SIG-M5 treated with dmso at 0.1 percent for 504 hours (cell line): ENCODE measurements at regions not wholly inside any gene's neighbourhood (a gene's known extent, or its start where the extent isn't known, plus 50 kb on each side); places are given as distances from the start of the nearest gene placed in this dataset.
A peak's percentile ranks its signal among the peaks of the same experiment; 100 is the strongest.
"Not testable (repeated sequence)": the region's sequence is repeated elsewhere in the genome, so short reads cannot be mapped to it uniquely, and the experiment has no call there.

Experiments
- DNase-seq: peaks from one replicate; lab custom pipeline; 2025; ENCODE audit not compliant: unreplicated experiment; lab: John Stamatoyannopoulos, UW

DNA sequence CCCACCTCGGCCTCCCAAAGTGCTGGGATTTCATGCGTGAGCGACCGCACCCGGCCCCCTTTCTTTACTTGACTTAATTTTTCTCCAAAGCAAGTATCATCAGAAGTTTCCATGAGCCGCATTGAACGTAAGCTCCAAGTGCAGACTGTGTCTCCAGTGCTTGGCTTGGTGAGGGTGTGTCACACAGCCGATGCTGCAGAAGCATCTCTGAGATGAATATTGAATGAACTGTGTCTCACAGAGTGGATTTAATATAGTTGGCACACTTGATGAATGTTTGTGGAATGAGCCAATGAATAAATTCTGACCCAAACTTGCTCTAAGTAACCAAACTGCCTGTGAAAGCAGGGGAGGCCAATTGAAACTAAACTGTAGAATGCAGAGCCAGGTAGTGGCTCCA lies 159.4 kb upstream of the KBTBD8 start:
- DNase-seq: no peak

DNA sequence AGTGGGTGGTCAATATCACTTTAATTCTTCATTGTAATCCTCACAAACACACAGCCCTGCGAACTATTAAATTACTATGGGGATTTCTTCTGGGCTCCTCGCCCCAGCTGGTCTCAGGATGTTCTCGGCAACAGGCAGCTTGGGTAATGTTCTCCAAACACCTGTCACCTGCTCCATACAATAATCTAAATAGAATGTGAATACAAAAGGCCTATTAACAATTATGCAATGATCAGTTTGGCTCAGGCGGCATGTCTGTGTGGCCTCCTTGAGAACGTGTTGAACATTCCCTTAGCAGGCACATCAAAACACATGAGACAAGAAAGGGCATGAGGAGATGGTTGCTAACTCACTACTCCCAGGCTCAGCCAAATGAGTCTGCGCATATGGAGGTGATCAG lies 158.6 kb upstream of the KBTBD8 start:
- no peak for DNase-seq

DNA sequence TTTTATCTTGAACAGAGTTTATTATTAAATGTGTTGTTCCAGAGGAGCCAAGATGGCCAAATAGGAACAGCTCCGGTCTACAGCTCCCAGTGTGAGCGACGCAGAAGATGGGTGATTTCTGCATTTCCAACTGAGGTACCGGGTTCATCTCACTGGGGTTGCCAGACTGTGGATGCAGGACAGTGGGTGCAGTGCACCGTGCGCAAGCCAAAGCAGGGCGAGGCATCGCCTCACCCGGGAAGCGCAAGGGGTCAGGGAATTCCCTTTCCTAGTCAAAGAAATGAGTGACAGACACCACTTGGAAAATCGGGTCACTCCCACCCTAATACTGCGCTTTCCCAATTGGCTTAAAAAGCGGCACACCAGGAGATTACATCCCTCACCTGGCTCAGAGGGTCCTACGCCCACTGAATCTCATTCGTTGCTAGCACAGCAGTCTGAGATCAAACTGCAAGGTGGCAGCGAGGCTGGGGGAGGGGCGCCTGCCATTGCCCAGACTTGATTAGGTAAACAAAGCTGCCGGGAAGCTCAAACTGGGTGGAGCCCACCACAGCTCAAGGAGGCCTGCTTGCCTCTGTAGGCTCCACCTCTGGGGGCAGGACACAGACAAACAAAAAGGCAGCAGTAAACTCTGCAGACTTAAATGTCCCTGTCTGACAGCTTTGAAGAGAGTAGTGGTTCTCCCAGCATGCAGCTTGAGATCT lies 155.2 kb upstream of the KBTBD8 start:
- not testable (repeated sequence) for DNase-seq

DNA sequence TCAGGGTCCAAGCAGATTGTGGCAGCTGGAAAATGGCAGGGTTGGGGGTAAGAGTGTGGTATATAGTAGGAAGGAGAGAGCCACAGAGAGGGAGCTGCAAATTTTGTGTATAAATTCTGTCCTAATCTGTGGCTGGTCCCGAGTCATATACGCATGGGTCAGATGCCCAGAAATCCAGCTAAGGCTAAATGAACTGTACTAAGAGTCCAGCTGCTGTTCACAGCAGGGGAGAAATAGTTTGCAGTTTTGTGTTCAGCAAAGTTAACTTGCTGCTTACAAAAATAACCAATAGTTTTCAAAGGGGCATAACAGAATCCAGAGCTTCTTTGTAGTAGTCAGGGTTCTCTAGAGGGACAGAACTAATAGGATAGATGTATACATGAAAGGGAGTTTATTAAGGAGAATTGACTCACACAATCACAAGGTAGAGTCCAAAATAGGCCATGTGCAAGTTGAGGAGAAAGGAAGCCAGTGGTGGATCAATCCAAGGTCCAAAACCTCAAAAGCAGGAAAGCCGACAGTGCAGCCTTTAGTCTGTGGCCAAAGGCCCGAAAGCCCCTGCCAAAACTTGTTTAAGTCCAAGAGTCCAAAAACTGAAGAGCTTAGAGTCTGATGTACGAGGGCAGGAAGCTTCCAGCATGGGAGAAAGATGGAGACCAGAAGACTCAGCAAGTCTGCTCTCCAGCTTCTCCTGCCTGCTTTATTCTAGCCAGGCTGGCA lies 146.1 kb upstream of the KBTBD8 start:
- no peak for DNase-seq

DNA sequence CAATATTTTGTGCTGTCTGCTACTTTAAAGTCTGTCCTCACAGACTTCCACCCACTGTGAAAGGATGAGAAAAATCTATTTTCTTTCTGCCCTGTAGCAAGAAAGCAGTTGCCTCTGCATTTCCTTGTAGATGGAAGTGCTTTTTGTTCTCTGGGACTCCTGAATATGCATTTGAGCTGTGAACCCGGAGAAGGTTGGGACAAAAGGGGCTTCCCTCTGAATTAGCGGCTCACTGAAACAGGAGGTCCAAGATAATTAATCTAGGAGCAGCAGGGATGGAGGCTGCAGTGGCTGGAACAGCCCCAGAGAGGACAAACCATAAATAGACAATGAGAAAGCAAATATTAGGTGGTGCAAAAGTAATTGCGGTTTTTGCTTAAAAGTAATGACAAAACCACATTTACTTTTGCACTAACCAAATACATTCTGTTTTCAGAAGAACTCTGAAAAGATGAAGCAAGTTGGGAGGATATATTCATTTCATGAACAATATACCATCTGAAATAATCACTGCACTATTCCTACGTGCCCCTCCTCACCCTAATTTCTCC lies 143.4 kb upstream of the KBTBD8 start:
- no peak for DNase-seq

DNA sequence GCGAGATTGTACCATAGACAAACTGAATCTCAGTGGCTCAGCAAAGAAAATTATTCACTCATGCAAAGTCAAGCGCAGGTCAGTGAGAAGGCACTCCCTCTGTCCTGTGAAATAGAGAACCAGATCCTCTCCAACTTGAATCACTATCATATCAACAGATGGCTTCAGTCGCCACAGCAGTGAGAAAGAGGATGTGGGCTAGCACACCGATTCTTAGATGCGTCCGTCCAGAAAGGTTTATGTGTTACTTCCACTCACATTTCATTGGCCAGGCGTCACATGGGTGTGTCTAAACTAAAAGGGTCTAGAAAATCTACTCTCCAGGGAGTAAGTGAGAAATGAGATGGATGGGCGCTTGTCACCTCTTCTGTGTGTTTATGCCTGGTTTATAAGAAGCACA lies 141.6 kb upstream of the KBTBD8 start:
- peak; percentile 2 for DNase-seq

DNA sequence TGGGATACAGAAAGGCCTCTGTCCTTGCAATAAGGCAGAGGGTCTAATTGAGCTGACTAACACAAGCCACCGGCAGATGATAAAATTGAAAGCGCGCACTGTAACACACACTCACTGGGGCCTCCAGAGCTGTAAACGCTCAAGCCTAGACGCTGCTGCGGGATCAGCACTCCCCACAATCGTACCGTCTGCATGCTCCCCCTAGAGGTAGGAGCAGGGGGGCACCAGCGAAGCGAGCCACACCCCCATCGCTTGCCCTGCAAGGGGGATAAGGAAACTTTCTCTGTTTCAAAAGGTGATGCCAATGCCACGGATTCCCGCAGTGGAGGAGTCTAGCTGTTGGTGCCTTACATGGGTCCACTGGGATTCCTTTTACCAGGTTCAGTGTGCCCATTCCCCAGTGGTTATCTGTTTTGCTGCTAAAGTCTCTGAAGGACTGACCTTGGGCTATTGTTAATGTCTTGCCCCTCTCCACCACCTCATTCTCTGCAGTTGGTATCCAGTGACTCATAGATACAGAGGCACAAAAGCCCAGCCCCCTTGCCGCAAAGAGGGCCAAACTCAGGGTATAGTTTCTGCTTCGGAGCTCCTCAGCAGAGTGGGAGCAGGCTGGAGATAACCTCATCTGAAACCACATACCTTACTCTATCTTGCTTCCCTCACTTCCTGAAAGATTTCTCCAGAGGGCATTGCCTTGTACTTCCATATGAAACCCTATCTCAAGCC lies 139.3 kb upstream of the KBTBD8 start:
- DNase-seq: no peak

DNA sequence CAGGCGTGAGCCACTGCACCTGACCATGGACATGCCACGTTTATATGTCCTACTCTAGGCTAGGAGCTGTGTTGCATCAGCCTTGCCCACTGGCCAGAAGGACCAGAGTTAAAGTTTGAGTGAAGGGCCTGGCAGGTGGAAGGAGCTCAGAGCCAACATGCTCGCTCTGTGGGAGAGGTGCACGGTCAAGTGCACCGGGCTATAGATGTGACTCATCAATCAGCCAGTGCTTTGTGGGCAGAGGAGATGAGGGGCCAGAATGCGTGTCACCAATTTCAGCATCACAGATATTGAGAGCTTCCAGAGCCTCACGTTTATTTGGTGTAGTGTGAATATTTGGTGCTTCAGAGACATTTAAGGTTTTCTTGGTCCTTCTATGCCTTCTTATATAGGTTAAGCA lies 137.3 kb upstream of the KBTBD8 start:
- no peak for DNase-seq

DNA sequence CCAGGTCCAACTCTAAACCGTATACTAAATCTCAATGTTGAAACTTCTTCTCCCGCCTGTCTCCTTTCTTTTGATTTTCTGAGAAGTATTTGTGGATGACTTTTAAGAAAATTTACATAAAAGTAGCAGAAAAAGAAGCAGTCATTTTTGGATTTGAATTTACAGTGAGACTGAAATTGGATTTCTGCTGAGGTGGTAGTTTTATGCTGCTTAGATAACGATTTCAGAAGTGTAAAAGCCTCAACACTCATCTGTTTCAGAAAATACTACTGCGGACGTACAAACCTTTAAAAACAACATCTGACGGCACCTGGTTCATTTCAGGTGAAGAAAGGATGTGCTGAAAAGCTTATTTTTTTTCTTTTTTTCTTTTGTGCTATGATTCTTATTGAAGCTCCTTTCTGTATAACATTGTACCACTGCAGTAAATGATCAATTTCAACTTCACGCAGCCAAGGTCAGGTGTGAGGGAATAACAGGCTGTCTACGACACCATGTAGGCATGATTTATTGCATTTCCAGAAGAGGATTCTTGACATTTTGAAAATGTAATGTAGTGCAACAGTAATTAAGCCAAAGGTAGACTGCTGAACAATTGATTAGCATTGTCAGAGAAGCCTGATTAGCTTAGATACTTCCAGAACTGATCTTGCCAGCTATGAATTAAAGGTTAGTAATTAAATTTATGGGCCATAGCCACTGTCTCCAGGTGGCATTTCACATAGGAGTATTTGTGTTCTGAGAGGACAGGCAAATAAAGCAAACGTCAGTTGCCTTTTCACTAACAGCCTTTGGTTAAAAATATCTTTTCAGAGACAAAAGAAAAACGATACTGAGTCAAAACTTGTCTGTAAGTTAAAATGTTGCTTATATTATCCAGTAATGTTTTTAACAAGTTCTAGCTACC lies 134.6 kb upstream of the KBTBD8 start:
- DNase-seq: no peak

DNA sequence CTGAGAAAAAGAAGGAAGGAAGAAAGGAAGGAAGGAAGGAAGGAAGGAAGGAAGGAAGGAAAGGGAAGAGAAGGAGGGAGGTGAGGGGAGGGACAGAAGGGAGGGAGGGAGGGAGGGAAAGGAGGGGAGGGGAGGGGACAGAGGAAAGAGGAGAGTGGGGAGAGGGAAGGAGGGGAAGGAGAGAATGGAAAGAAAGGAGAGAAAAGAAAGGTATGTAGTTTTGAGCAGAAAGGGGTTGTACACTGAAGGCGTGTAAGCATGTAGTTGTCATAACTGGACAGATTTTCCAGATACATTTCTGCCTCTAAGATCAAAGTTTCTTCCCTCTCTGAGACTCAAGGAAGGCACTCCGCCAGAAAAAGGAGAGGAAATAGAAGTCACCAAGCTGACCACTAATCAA lies 113.4 kb upstream of the KBTBD8 start:
- DNase-seq: no peak

DNA sequence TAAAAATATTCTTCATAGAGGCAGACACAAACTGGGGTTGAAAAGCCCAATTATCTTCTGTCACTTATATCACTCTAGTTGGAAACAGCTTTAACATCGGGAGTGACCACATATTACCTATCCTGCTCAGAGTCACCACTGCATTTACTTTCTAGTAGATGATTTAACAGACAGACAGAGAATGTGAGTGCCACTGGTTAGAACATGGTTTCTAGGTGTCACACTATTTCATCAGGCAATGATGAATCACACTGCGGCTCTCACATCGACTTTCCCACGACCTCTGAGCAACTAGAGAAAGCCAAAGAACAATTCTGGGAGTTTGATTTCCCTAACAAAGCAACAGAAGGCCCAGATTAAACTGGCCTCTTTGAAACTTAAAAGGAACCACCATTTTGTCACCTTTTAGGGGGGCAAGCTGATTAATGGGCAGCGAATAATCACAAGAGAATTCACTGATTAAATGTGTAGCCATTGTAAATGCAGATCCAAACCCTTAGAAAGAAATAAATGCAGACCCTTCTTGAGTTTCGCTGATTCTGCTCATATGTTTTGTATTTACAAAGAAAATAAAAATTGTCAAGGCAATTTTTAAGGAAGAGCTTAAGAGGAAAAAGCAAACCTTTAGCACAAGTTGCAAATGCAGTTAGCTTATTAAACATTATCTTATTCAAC lies 112.6 kb upstream of the KBTBD8 start:
- no peak for DNase-seq

DNA sequence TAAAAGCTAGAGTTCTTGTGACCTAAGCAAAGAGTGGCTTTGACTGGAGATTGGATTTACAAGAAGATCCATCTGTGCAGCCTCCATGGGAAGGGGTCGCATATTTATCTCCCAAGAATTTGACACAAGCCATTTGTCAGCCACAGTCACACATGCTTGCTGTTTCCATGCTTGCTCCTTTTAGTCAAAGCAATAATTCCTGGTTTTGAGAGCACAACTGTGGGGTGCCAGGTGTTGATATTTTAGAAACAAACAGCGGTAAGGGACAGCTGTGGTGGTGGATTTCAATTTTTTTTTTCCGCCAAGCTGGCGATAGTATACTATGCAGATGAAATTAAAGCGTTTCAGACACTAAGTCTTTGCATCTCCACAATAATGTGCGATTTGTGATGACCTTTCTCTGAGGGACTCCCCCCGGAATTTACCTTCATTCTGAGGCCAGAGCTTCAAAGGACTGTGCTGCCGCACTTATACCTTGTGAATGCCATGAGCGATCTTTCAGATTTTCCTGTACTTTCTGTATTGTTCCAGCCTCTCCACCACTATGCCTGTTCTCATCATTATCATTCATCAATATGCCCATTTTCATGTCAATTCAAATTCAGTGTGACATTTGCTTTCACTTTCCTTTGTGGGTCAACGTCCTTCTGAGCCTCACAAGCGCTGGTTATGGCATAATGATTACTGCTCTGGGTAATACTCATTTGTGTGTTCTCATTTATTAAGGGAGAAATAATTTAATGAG lies 108.2 kb upstream of the KBTBD8 start:
- no peak for DNase-seq

DNA sequence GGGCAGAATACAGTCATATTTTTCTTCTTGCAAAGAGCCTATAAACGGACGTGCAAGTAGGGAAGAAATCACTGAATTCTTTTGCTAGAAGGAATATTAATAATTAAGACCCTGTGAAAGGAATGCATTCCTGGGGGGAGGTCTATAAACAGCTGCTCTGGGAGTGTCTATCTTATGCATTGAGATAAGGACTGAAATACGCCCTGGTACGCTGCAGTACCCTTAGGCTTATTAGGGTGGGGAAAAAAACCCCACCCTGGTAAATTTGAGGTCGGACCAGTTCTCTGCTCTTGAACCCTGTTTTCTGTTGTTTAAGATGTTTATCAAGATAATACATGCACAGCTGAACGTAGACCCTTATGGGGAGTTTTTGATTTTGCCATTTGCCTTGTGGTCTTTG lies 100.0 kb upstream of the KBTBD8 start:
- no peak for DNase-seq

DNA sequence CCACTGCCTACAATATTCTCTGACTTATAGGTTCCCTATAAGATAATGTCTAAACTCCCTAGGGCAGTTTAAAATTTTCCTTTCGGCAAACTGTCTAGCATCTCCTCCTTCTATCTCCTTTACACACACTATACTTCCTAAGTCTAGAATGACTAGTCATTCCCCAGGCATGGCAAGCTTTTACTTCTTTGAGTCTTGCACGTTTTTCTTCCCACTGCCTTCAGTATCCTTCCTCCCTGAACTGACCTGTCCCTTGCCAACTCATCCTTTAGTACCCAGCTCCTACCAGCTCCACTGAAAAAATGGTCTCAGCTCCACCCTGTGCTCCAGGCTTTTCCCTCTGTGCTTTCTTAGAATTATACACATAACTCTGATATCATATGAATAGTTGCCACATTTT lies 93.8 kb upstream of the KBTBD8 start:
- no peak for DNase-seq

DNA sequence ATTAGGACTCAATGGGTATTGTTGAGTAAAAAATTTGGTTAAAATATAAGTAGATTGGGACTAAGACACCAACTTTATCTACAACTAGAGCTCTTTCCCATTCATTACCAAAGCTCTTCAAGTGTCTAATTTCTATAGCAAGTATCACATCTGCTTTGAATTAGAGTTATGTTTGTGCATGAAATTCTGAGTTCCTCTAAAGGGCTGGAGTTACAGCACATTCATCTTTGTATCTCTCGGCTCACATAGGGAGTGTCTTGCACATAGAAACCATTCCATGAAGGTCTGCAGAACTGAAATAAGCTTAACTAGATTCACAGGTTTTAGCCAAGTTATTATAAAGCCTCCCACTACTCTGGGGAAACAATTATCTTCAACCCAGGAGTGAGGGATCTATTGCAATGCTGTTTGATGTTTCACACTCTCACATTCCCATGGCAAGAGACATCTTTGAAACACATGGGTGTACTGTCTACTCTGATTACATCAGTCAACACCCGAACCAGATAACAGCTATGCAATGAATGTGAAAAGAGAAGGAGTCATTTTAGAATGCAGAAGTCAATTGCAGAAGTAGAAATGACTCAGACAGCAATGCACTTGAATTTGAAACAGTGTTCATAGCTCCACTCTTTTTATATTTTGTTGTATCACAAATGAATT lies 93.1 kb upstream of the KBTBD8 start:
- DNase-seq: peak; percentile 87

DNA sequence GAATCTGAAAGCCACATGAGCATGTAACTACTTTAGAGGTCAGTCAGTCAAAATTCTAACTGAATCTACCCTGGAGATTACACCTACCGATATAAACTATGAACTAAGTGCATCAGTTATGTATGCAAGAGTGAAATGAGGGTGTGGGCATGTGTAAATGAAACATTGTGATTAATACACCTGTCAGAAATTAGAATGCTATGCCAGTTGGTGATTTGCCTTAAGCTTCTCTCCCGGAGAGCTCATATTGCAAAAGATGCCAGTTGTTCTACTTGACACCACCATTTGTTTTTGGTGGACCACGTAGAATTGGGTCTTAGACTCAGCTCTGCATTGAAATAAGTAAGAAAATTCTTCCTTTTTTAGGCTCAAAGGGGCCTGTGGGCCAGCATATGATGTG lies 91.0 kb upstream of the KBTBD8 start:
- no peak for DNase-seq

DNA sequence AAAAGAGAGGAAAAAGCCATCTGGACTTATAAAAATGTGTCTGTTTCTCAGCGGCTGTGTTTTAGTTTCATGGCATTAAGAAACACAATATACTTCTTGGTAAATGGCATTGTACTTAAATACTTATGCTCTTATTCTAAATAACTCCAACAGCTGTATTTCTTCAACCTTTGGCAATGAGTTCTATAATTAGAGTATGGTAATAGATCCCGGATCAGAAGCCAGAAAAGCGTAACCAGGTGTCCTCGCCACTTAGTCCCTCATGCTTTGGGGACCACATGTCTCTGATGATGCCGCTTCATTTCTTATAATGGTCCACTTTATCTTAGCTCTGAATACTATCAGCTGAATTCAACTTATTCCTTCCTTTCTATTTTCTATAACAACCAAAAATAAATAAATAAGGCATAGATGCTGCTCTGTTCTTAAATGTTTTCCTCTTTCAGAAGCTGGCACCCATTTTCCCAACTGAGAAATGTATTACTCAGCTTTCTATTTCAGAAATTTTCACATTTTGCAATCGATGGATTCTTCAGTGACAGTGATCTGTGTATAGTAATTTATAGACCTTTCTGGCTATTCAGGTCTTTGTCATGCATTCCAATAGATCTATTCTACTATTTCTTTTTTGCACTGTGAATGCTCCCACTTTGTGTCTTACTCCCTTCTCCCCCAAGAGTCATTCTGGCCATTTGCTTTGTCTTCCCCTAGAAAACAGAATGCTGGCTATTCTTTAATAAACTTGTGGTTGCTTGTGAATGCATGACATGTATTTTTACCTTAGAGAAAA lies 87.6 kb upstream of the KBTBD8 start:
- DNase-seq: no peak

DNA sequence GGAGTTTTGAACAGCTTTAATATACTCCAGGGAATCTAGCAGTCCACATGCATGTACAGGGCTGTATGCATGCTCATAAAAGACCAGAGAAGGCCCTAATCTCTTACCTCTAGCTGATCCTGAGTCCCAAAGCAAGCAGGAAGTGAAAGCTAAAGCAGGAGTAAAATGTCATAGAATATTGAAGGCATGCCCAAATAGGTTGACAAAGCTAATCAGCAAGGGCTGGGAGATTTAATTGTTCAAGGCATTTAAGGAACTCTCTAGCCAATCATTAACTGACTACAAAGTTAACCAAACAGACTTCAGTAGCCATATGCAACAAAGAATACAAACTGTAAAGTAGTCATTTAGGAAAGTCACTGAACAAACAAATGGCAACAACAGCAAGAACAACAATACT lies 85.8 kb upstream of the KBTBD8 start:
- no peak for DNase-seq
